KOPT-K1 (cell line): ENCODE measurements at regions not wholly inside any gene's neighbourhood (a gene's known extent, or its start where the extent isn't known, plus 50 kb on each side); places are given as distances from the start of the nearest gene placed in this dataset.
"Not testable (repeated sequence)": the region's sequence is repeated elsewhere in the genome, so short reads cannot be mapped to it uniquely, and the experiment has no call there.

Experiments used
- H3K27ac ChIP-seq: fragments of 200-600 bp; sonication (generic); 2 replicates; pipeline ENCODE4 v1.5.1; 2016; ENCODE audit warnings: antibody characterized with exemption, mild to moderate bottlenecking, low read depth, low read length; ENCODE audit not compliant: poor library complexity, severe bottlenecking
- H3K36me3 ChIP-seq: fragments of 200-600 bp; sonication (generic); 2 replicates; pipeline ENCODE4 v1.5.1; 2017; ENCODE audit warnings: antibody characterized with exemption, mild to moderate bottlenecking, low read length, moderate library complexity; ENCODE audit not compliant: insufficient read depth
- H3K9me3 ChIP-seq: fragments of 200-600 bp; sonication (generic); 2 replicates; pipeline ENCODE4 v1.5.1; 2017; ENCODE audit warnings: antibody characterized with exemption, low read length, mild to moderate bottlenecking; ENCODE audit not compliant: insufficient read depth, poor library complexity, severe bottlenecking

DNA sequence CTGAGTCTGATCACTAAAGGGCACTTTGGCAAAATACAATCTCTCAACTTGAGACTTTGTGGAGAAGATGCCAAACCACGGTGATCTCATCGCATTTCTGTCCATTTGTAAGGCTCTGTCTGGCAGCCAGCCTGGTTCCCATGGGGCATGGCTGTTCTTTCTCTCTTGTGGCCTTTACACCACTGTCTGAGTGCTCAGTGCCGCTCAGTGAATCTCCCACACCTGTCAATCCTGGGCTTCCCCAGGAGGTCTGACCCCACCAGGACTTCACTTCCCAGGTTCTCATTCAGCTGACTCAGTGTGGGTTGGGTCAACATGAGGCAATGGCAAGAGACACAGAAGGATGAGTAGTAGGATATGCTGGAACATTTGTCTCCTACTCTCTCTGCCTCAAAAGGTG, 96.8 kb upstream of the TRIB2 start:
- no peaks in the 10 kb centered on the region for H3K36me3 ChIP-seq
- no peaks in the 10 kb centered on the region for H3K9me3 ChIP-seq
- H3K27ac ChIP-seq: no peak overlapping the region

GRCh38 chr2:12620759-12621158, 96.0 kb upstream of the TRIB2 start:
- Histone ChIP-seq H3K27ac (no peak overlapping the region), H3K9me3 (no peaks in the 10 kb centered on the region), H3K36me3 (no peaks in the 10 kb centered on the region)

DNA sequence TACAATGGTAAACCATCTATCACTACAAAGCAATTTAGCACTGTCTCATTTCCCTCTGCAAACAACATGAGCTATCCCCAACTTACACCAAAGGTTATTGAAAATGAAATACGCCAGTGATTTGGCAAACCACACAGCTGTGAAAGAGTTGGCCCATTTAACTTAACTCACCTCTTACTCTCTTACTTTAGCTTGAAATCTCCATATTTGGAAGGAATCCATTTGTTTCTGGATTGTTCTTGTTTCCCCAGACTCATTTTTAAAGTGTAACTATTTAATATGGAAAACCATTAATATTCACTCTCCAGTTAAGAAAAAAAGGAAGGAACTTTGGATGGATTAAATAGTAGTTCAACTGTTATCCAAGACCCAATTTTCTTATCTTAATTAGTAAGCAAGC, 93.7 kb upstream of the TRIB2 start:
- Histone ChIP-seq H3K36me3 (no peaks in the 10 kb centered on the region), H3K27ac (no peak overlapping the region), H3K9me3 (no peaks in the 10 kb centered on the region)

- Histone ChIP-seq H3K27ac (no peak overlapping the region), H3K36me3 (no peaks in the 10 kb centered on the region), H3K9me3 (no peaks in the 10 kb centered on the region)
Measured at GRCh38 chr2:12624384-12624783, 92.4 kb upstream of the TRIB2 start.

DNA sequence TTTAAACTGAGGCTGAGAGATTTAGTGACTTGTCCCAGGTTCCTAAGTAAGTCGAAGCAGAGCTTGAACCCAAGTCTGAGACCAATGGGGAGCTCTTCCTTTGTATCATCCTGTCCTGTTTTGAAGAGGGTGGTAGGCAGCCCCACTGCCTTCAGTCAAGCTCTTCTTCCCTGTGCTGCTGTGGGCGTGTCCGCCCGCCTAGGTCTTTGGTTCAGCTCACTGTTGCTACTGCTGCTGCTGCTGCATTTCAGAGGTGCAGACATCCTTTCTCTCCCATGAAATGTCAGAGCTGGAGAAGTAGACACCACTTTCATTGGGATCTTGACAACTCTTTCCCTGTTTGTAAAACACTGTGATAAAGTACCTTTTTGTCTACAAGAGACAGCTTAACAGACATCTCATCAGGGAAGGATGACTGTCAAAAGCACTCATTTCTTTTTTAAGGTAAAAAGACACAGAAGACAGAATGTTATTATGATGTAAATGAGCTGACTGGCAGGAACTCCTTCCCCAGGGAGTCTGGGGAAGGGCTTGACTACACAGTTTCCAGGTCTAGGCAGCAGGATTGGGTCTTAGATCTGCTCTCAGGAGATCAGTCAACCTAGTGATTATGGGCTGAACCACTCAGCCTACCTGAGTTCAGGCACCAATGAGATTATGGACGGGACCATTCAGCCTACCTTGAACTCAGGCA, 91.7 kb upstream of the TRIB2 start:
- Histone ChIP-seq H3K36me3 (no peaks in the 10 kb centered on the region), H3K9me3 (no peaks in the 10 kb centered on the region), H3K27ac (no peak overlapping the region)

GRCh38 chr2:12628541-12628940, 88.2 kb upstream of the TRIB2 start:
- not testable (repeated sequence) for H3K27ac ChIP-seq, H3K36me3 ChIP-seq, H3K9me3 ChIP-seq

GRCh38 chr2:12636837-12637581, 79.7 kb upstream of the TRIB2 start:
- Histone ChIP-seq H3K9me3 (no peaks in the 10 kb centered on the region), H3K36me3 (no peaks in the 10 kb centered on the region), H3K27ac (no peak overlapping the region)

DNA sequence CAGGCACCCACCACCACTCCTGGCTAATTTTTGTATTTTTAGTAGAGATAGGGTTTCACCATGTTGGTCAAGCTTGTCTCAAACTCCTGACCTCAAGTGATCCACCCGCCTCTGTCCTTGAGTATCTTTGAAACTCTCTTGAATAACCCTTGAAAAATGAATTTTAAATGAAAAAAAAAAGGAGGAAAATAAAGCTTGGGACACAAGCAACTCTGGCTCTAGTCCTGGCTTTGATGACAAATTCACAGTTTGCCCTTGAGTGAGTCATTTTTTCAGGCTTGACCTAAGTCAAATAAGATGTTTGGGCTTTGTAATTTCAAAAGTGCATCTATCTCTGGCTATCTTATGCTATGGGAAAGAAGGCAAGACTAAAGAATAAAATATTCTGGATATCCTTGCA, 79.0 kb upstream of the TRIB2 start:
- Histone ChIP-seq H3K27ac (no peak overlapping the region), H3K36me3 (no peaks in the 10 kb centered on the region), H3K9me3 (no peaks in the 10 kb centered on the region)

DNA sequence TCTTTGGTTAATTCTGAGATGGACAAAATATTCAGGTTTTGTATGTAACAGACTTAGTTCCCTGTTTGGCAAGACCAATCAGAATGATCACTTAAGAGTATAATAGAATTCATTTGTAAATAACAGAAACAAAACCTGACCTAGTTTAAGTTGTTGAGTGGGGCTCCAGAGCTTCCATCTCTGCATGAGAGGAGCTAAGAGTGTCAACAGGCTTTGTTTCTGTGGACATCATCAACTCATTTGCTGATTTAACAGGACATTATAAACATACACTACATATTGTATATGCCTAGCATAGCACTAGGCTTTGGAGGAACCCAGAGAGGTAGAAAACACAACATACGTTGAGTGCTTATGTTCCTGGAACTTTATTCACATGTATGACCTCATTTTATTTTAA, 75.3 kb upstream of the TRIB2 start:
- peaks cover 13% of the 10 kb centered on the region for H3K9me3 ChIP-seq
- no peak overlapping the region for H3K27ac ChIP-seq
- H3K36me3 ChIP-seq: no peaks in the 10 kb centered on the region

DNA sequence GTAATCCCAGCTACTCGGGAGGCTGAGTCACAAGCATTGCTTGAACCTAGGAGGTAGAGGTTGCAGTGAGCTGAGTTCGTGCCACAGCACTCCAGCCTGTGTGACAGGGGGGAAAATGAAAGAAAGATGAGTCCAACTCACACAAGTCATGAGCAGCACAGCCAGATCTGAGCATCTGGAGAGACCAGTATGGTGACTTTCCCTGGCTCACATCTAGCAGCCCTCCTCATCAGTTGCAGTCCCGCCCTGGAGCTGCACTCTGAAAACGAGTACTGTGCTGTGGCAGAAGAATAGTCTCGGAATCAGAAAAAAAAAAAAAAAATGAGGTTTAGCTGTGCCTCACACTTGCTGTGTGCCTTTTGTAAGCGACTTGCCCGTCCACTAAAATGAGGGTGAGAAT, 74.4 kb upstream of the TRIB2 start:
- Histone ChIP-seq H3K27ac (no peak overlapping the region), H3K36me3 (no peaks in the 10 kb centered on the region)

GRCh38 chr2:12642859-12643258, 73.9 kb upstream of the TRIB2 start:
- H3K27ac ChIP-seq: no peak overlapping the region
- no peaks in the 10 kb centered on the region for H3K36me3 ChIP-seq
- H3K9me3 ChIP-seq: peaks cover 20% of the 10 kb centered on the region

More for the DNA sequence above, 74.4 kb upstream of the TRIB2 start:
- peaks cover 20% of the 10 kb centered on the region for H3K9me3 ChIP-seq

DNA sequence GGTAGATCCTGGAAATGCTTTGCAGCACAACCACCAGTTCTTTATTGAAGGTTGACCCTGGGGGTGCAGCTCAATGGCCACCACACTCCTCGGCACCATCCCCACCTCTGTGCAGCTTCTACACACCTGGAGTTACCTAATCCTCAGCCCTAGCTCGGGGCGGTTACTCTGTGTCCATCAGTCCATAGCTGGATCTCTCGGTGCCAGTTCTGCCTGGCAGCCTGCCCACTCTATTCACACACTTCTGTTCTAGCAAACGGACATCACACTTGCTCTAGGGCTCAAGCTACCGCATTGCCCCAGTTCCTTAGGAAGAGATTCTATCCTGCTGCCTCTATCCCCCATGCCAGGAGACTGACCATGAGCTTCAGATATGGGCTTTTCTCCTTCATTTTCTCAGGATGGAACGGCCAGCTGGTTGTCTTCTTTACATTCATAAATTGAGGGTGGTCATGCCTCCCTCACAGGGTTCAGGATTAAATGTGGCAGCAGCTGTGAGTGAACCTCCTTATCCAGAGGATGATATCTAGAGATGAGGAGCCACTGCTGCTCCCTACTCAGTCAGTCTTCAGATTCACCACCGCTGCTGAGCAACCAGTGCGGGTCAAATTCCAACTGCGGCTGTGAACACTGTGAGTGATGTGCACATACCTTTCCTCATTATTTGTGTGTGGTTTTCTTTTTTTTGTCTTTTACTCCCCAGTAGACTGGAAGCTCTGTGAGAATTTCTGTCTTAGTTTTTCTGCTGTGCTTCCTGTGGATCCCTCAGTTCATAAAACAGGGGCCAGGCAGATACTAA, 66.9 kb upstream of the TRIB2 start:
- H3K9me3 ChIP-seq: peaks cover 15% of the 10 kb centered on the region
- no peak overlapping the region for H3K27ac ChIP-seq
- no peaks in the 10 kb centered on the region for H3K36me3 ChIP-seq

GRCh38 chr2:12651641-12652040, 65.1 kb upstream of the TRIB2 start:
- H3K9me3 ChIP-seq: peaks cover 5% of the 10 kb centered on the region
- H3K36me3 ChIP-seq: no peaks in the 10 kb centered on the region
- H3K27ac ChIP-seq: no peak overlapping the region

DNA sequence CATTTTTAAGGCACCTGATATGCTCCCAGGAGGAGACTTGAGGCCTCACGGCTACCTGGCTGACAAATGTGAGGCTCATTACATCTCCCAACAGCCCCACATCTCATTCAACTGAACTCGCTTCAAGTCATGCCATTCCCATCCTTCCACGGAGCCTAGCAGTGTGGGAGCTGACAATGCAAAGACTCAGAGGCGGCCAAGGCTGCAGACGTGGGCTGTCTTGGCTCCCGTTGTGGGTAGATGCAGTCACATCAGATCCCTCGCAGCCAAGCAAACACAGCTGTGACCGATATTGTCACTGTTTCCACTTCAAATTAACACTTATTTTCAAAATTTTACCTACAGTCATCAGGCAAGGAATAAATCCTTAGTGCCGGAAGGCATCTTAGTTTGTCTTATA, 64.0 kb upstream of the TRIB2 start:
- no peaks in the 10 kb centered on the region for H3K36me3 ChIP-seq
- no peak overlapping the region for H3K27ac ChIP-seq
- no peaks in the 10 kb centered on the region for H3K9me3 ChIP-seq

DNA sequence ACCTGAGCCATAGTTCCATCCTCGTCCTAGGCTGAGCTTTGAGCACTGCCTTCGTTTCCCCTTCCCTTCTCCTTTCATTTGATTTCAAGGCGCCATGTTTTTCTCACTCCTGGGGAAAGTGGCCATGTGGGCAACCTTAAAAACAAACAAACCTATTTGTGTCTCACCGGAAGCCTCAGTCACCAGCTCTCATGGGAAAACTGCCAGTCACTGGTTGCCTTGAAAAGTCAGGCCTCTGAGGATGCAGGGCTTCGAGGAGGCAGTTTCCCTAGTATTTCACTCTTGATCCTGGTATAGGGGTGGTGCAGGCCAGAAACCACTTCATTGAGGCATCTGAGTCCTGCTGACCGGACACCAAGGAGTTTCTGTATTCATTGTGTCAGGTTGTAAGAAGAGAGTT, 59.2 kb upstream of the TRIB2 start:
- H3K36me3 ChIP-seq: no peaks in the 10 kb centered on the region
- no peaks in the 10 kb centered on the region for H3K9me3 ChIP-seq
- H3K27ac ChIP-seq: no peak overlapping the region
